HG02840 (cell line): ENCODE measurements at regions not wholly inside any gene's neighbourhood (a gene's known extent, or its start where the extent isn't known, plus 50 kb on each side); places are given as distances from the start of the nearest gene placed in this dataset.

Source experiments
- ATAC-seq: cut with Tn5 transposase; IDR thresholded peaks from one replicate; pipeline ENCODE4 v1.9.1; 2021; ENCODE audit warnings: mild to moderate bottlenecking, moderate library complexity, moderate number of reproducible peaks; ENCODE audit not compliant: unreplicated experiment, low FRiP score

DNA sequence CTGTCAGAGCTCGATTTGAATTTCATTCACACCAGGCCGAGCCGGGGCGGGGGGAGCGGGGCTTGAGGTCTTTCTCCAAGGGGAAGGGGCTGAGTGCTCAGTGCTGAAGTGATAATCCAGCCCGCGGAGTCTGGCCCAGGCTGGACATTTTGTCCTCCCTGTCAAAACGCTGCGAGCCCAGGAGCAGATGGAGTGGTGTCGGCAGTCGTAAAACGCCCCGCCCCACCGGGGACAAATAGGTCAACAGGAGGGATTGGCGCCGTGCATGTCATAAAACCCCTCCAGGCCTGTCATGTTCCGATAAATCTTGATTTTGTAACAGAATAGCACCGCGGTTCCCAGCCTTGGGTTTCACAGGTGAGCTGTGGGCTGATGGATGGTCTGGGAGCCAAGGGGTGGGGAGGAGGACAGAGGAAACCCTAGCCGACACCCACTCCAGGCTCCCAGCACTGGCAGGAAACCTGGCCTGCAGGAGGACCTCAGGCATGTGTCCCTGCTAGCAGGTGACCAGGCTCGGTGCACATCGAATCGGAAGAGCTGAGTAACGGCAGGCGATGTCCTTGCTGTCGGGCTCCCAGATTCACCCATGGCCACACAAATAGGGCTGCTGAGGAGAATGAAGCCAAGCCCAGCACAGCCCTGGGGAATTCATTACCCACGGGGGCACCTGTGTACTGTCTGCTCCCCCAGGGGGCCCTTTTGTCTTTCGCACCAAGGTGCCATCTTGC, 341.4 kb downstream of the FOXL1 start:
- ATAC-seq: no peak

DNA sequence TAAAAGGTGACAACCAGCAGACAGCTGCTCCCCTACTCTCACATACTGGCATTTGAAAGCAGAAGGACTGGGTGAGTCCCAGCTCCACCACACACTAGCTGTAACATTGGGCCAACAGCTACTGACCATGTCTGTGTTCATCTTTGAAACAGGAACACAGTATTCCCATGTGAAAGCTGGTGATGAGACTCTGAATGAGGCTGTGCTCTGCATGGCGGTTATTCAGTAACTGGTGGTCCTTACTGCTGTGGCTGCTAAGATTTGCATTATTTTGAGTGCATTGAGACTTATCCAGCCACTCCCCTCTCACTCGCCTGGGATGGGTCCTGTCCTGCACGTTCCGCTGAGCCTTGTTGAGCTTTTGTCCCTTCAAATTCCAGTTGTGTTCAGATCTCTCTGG, 342.9 kb downstream of the FOXL1 start:
- no peak for ATAC-seq

DNA sequence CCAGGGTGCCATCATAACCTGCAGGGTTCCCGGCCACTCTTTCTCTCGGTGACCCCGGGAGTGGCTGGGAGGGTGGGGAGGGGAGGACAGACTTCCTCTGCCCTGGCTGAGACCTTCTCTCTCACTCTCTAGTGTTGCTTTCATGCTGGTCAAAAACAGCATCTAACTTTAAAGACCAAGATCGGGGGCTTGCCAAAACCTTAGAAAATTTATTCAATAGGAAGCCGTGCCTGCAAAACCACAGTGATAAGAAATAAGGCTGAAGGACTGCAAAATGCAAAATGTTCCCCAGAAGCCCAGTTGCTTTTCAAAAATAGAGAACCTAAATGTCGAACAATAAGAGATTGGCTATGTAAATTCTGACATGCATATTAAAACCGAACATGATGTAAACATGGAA, 344.0 kb downstream of the FOXL1 start:
- ATAC-seq: no peak

DNA sequence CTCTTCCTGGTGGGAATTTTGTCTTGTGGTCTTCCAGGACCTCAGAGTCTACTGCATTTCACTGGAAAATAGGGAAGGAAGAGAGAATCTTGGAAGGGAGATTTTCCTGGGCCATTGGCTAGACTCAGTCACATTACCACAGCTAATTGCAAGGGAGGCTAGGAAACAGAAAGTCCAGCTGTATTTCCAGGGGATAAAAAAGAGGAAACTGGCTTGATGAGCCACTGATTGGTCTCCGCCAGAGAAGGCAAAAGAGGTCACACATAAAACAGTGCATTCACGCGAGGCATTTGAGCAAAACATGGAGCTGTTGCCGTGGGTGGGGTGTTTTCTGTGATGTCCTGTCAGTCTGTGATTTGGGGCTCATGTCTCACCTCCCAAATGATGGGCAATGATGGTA, 345.3 kb downstream of the FOXL1 start:
- ATAC-seq: no peak

DNA sequence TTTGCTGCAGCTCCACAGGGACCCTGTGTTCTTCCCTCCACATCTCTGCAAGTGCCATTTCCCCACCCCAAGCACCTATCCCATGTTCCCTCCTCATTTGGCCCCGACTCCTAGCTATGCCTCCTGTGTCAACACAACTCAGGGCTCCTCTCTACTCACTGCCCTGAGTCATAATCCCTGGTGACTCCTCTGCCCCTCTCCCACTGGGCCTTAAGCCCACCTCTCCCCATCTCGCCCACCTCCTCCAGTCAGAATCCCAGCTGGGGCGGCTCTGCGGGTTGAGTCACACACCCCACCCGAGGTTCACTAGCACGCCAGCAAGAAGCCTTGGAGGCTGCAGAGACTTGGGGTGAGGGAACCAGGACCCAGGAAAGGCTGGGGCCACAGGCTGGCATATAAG, 346.2 kb downstream of the FOXL1 start:
- ATAC-seq: no peak

DNA sequence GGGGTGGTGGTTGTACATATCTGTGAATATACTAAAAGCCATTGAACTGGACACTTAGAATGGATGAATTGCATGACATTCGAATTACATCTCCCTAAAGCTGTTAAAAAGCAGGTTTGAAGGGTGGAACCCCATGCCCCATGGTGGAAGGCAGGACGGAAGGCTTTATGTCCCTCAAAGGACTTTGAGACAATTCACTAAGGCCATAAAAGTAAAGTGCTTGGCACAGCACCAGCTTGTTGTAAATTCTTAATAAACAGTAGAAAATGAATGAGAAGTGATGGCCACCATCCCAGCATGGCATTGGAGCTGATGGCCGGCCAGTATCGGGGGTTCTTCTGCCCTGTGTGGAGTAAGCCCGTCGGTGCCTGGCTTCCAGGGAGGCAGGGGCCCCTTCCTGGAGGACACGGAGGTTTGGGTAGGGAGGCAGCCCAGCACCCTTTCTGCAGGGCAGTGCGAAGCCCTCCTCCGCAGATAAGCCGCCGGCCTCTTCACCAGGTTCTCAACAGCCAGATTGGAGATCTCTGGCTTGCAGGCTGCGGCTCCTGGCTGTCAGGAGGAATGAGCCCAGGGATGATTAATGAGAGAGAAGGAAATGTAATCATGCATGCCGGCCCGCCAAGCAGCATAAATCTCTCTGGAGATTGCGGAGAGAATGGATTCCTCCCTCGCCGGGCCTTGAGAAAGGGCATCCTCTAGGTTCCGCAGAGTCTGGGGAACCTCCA, 346.9 kb downstream of the FOXL1 start:
- no peak for ATAC-seq

DNA sequence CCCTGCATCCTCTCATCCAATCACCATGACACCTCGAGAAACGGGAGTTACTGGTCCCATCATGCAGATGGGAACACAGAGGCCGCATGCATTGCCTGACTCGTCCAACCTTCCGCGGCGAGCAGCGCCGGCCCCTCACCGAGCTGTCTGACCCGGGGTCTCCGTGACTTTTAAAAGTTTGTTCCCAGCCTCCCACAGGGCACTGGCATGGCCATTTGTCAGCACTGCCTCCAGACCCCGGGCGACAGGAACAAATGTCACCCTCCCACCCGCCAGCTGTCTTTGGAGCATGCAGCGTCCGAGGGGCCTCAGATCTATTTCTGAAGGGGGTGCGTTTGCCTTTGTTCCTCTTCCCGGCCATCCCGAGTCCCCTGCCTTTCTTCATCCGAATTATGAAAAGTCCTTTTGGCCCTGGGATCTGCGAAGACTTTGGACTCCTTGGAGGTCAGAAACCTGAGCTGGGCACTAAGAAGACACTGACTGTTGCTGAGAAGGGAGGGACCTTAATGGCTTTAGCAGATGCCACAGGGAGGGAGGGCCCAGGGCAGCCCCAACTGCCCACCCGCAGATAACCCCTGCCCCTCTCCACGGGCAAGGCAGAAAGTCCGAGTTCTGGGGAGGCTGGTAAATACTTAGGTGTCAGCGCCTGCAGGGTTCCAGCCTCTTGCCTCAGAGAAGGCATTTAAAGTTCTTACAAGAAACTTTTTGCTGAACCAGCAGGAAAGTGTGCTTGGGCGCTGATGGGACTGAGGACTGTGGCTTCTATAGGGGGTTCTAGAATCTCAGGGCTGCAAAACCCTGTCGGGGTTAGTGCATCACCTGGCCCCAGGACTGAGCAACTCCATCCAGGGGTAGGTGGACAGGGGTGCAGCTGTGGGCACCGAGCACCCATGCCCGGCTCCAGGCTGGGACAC, 348.1 kb downstream of the FOXL1 start:
- ATAC-seq: no peak

DNA sequence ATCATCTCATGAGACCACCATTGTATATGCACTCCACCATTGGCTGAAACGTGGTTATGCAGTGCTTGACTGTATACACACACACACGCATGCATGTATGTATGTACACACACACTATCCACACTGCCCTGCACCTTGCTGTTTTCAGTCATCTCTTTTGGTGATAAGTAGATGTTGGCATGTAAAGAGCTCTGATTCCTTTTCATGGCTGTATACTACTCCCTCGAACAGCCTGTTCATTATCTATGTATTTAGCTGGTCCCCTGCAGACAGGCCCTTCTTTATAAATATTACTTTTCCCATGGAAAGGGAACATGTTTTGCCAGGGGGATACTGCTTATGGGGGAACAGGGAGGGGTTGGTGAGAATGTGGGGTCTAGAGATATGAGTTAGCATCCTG, 349.4 kb downstream of the FOXL1 start:
- ATAC-seq: no peak

DNA sequence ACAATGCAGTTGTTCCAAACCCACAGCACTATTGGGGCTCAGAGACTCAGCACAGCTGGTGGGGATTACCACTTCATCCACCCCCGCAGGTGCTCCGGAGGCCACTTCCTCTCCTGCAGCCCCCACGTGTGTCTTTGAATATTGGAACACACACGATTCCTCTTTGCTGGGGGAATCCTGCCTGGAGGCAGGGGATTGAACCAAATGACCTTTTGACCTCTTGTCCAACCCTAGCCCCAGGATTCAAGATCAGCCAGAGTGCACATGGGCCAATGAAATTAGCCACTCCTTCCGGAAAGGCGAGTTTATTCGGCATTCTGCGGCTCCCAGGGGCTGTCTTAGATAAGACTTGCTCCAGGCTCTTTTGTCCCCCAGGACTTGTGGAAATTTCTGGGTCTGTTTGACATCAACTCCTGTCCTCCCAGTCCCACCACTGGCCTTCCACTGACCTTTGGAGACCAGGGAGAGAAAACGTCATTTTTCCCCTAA, 350.2 kb downstream of the FOXL1 start:
- no peak for ATAC-seq

DNA sequence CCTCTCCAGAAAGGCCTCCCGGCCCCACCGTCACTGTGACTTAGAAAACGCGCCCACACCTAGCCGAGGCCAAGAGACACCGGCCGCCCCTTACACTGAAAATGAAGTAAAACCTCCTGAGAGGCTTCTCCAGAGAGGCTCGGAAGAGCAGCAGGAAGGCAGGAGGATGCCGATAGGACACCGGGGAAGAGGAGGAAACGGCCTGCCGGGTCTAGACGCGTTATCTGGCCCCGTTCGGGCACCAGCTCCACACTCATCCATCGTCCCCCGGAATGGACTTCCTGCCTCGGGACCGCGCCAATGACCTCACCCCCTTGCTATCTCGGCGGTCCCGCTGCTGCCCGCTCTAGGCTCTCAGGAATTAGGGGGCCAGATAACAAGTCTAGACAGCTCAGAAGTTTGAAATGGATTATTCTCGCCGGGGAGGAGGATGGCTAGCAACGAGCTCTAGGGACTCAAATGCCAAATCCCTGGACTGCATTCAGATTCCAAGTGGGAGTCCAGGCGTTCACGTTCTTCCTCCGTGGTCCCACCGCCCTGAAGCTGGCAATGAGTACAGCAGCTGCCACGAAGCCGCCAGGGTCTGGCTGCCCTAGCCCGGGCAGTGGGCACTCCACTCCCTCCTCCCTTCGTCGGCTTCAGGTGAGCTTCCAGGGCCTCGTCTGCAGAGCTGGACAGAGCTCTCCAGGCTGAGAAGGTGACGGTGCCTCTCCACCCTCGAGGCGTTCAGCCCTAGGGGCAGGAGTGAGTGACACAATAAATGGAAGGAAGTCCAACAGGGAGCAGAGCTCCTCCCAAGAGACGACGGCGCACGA, 350.9 kb downstream of the FOXL1 start:
- no peak for ATAC-seq

DNA sequence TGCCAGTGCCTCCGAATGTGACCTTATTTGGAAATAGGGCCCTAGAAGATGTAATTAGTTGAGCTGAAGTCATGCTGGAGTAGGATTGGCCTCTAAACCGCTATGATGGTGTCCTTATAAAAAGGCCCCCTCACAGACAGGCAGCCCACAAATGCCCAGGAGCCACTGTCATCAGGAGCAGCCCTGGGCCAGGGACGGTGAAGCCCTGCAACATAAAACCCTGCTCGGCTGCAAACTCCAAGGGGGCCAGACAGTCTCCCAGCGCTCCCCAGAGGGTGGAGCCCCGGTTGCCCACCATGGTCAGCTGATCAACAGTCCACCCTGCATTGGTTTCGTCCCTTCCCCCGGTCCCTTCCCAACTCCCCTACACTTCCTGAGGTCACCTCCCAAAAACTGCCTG, 351.7 kb downstream of the FOXL1 start:
- no peak for ATAC-seq

DNA sequence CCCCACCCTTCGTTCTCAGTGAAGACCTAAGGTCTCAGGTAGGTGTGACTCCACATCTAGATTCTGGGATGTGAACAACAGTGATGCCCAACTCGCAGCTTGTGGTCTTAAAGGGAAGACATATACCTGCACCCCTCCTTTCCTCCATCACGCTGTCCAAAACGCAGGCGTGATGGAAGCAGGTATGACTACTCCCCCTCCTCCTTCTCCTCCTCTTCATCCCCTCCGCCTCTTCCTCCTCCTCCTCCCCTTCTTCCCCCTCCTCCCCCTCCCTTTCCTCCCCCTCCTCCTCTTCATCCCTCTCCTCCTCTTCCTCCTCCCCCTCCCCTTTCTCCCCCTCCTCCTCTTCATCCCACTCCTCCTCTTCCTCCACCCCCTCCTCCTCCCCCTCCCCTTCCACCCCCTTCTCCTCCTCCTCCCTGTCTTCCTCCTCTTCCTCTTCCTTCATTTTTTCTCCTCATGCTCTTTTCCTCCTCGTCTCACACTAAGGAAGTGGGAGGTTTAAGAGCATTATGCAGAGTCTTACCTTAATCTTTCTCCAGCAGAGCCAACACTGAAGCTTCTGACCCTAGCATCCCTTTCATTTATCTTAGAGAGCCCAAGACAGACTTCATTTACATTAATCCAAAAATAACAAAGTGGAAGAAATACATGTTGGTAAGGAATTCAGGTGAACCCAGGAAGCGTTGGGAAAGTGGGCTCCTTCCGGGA, 352.5 kb downstream of the FOXL1 start:
- ATAC-seq: no peak

DNA sequence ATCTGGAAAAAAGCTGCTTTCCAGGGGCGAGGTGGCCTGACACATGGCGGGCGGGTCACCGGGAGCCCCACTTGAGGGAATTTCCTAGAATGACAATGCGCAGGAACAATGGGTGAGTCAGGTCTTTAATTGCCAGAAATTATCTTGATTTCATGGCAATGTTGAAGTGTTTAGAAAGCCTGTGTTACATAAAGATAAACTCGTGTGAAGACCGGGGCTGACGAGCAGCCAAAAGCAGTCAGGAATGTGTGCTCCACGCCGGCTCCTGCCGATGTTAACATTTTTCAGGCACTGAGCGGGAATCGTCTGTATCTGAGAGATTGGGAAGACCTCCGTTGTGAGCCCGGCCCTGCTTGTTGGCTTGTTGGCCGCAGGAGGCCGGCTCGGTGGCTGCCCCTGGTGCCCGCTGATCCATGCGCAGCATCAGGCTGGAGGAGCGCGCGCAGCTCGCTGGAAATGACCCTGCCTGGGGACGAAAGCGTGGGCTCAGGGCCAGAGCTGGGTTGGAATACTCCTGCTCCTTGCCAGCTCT, 353.1 kb downstream of the FOXL1 start:
- ATAC-seq: no peak

DNA sequence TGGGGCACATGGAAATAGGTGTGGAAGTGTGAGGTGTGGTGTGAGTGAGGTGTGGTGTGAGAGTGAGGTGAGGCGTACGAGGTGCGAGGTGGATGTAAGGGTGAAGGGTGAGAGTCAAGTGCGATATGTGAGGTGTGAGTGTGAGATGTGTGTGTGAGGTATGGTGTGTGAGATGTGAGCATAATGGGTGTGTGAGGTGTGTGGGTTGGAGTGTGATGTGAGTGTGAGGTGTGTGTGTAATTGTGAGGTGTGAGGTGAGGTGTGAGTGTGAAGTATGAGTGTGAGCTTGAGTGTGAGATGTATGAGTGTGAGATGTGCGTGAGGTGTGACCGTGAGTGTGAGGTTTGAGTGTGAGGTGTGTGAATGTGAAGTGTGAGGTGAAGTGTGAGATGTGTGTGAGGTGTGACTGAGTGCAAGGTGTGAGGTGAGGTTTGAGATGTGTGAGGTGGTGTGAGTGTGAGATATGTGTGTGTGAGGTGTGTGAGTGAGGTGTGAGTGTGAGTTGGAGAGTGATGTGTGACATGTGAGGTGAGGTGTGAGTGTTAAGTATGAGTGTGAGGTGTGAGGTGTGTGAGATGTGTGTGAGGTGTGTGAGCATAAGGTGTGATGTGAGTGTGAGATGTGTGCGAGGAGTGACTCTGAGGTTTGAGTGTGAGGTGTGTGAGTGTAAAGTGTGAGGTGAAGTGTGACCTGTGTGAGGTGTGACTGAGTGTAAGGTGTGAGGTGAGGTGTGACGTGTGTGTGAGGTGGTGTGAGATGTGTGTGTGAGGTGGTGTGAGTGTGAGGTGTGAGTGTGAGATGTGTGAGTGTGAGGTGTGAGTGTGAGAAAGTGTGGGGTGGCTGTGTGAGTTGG, 354.0 kb downstream of the FOXL1 start:
- ATAC-seq: no peak

DNA sequence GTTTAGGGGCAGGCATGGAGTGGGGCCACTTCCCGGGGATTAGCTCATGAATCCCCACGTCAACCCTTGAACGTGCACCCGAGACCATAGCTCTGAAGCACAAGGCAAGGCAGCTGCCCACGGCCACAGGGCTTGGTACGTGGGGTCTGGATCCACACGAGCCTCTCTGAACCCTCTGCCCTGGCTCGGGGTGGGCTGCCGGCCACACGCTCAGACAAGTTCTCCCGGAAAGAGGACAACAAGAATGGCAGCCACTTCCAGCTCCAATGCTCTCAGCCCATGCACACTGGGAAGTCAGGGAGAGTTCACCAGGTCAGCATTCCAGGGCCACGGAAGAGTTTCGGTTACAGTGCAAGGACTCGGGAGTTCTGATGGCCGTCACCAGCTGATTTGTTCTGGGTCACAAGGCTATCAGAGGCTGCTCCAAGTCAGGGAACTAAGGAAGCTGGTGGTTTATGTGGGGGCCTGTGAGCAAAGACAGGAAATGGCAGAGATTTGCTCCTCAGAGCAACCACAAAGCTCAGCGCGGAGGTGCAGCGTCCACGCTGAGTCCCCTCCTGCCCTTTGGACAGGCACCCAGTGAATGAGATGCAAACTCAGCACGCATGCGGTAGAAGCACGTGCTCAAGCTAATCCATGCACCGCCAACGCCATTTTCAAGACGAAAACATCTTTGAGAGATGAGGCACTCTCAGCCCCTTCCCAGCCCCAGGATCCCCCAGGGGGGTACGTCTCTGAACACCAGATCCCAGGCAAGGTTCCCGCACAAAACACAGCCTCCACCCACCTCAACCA, 356.4 kb downstream of the FOXL1 start:
- ATAC-seq: no peak

DNA sequence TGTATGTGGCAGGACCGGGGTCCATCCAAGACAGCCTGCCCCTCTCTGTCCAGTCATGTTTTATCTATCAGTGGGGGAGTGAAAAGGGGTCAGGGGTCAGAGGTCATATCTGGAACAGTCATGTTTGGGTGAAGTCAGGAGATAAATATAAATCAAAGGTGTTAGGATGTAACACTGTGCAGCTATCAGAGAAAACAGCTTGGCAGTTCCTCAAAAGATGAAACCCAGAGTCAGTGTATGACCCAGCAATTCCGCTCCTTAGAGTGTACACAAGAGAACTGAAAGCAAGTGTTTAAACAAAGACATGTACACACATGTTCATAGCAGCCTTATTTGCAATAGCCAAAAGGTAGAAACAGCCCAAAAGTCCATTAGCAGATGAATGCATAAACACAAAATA, 361.3 kb downstream of the FOXL1 start:
- ATAC-seq: no peak

DNA sequence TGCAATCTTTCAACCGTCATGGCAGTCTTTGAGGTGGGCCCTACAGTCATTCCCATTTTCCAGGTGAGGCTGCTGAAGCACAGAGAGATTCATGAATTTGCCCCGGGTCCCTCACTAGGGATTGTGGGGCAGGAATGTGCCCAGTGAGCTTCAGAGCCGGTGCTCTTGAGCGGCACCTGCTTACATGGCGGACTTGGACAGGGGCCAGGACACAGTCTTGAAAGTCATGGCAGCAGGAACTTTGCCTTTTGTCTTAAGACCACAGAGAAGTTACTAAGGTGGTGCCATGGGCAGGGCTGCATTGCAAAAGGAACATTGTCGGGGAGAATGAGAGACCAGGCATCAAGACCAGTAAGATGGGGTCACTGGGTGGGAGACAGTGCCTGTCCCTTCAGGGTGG, 363.4 kb downstream of the FOXL1 start:
- ATAC-seq: no peak
